Stimulated activated CD8-positive, alpha-beta memory T cell treated with anti-CD3 and anti-CD28 coated beads, Interleukin-15, amount 100 ng/mL, for 48 hours (primary cell): ENCODE measurements at regions not wholly inside any gene's neighbourhood (a gene's known extent, or its start where the extent isn't known, plus 50 kb on each side); places are given as distances from the start of the nearest gene placed in this dataset.

Experiments
- DNase-seq, 2 donors: peaks; one replicate each; pipeline ENCODE4 v3.0.0-alpha.2; 2020; ENCODE audit warnings: low read depth in 2 of 2

DNA sequence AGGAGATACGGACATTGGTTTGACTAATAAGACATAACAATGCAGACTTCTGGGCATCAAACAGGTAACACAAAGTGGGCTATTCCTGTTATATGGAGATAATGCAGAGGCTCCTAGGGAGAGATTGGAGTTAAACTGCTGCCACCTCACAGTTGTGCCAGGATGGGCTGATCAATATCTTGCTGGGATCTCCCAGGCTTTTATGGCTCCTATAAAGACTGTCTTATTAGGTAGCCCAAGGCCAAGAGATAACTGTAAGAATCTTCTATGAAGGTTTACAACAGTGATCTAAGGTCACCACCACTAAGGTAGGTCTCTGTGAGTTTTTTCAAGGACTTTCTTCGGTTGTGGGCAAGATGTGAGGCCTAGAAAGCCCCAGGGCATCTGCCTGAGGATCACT, 345.8 kb downstream of the KLF5 start:
- DNase-seq, result no peak

DNA sequence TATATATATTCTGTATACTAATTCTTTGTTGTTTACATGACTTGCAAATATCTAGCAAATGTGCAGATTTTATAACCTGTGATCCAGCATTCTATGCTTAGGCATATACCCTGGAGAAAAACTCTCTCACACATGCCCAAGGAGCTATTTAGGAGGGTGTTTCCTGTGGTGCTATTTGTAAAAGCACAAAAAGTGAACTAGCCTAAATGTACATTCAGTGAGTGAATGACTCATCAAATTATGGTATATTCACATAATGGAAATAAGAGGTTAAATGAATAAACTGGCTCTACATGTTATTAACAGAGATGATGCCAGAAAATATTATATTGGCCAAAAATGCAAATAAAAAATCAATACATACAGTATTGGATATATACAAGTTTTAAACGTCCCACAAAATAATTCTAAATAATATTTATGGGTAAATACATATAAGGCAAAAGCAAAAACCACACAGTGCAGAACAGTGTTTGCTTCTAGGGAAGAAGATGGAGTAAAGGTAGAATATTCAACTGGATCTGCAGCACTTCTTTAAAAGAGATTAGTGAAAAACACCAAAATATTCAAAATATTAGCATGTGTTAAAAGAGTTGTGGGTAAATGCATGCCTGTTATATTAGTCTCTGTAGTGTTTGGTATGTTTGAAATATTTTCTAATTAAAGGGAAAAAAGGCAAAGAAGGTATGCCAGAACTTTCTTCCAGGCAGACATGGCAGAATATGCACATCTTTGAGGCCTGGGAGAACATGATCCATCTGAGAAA, 344.7 kb downstream of the KLF5 start:
- DNase-seq, result no peak

DNA sequence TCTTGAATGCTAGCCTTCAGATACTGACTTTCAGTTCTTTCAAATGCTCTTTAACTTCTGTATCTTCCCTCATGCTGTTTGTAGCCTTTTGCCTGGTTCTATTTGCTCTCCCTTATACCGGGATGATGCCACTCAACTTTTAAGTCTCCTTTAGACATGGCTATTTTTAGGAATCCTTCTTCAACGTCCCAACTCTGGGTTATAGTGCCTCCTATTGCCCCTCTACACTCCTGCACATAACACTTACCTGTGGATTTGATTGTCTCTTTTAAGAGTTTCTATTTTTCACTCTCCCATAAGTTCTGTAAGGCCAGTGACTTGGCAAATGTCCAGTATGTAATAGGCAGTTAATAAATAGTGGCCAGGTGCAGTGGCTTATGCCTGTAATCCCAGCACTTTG, 343.0 kb downstream of the KLF5 start:
- DNase-seq, result no peak

DNA sequence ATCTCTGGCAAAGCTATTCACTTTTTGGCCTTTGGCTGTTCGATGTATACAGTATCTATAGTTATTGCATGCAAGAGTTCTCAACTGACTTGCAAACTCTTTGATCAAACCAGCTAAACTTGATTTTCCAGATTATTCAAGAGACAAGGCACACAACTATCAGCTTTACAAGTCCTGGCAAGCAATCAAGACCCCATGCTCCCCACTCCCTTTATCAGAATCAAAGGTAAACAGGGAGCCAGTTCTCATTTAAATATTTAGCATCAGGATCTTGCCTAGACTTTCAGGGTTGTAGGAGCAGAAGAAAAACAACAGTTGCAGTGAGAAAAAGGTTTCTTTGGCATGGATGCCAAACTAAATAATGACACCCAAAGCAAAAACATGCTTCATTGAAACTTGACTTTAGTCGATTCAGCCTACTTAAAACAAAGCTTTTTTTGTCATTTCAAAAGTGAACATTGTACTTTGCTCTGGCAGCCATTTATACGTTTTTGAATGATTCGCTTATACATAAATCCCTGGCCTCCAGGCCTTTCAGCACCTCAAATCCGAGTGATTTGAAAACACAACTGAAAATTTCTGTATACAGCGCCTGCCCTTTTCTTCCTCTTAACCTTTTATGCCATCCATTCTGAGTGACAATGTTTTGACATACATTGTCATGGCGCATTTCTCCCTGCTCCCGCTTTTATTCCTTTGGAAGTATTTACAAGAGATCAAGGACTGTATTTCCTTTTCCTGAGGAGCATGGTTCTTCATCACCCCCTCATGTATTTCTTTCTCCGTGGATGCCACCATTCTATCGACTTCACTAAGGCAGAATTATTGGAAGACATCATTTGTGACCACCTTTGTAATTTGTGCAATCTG, 340.8 kb downstream of the KLF5 start:
- DNase-seq, result no peak

DNA sequence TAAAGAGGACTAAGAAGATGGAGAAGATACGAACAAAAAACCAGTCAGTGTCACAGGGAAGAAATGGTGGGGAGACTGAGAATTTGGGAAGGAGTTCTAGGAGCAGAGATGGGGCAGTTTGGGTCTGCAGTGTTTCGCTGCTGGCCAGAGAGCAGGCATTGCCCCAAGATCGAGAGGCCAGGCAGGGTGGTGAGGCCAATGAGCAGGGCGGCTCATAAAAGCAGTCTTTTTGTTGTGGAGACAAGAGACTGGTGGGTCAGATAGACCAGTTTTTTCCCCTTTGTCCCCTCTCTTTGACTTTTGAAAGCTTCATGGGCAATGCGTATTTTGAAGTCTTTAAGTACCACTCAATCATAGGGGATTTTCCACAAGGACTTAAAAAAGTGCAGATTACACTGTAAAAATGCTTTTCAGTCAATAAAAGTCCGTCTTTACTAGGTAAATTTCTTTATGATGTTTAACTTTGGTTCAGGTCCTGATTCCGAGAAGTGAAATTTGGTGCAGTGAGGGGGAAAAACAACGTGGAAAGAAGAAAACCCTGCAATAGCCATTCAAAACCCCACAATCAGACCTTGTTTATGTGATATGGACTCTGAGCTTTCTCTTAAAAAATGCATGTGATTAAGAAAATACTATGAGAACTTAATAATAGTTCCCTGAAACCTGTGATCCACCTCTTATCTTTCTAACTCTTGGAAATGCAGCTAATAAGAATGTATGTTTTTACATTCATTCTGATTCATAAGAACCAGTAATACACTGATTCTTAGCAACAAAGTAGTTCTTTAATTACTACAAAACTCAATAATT, 338.9 kb downstream of the KLF5 start:
- DNase-seq, result no peak

DNA sequence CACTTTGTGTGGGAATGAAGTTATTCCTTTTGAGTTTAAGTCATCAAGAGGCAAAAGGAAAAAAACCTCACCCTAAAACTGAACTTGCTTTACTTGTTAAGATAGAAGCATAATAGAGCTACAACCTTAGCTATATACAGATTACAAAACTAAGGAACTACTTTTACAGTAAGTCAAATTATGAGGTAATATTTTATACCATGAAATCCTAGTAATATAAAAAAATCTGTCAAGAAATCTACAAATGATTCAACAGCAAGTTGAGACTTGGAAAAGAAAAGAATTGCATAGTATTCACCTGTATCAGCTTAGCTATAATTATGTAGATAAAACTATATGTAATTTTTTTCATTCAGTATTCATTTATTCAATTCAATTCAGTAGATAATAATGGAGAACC, 335.3 kb downstream of the KLF5 start:
- no peak for DNase-seq

DNA sequence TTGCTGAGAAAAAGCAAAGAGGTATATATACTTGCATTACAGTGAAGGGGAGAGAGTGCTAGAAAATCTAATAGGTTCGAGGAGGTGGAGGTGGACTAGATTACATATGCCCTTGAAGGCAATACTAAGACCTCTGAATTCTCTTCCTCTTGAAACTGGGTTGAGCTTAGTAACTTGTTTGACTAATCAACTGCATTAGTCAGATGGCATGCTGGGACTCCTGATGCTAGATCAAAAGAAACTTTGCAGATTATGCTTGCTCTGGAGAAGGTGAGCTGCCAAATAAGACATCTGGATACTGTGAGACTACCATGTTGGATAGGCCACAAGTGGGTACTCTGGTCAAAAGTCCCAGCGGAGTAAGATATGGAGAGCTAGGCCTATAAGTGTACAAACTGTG, 331.3 kb downstream of the KLF5 start:
- DNase-seq, result no peak

DNA sequence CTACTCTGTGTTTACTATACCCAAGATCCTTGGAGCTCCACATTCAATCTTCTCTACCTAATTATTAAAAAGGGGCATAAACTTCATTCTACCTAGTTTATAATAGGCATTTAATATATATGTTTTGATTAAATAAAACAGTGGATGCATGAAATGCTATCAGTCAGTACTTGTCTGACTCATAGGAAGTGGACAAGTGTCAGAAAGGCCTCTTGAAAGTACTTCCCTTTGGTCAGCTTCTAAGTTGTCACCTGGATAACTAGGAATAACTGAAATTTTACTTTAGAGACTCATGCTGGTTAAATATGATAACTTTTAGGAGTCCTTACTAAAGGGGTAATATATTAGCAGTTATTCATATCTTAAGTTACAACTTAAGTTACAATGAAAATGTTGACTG, 329.8 kb downstream of the KLF5 start:
- no peak for DNase-seq

DNA sequence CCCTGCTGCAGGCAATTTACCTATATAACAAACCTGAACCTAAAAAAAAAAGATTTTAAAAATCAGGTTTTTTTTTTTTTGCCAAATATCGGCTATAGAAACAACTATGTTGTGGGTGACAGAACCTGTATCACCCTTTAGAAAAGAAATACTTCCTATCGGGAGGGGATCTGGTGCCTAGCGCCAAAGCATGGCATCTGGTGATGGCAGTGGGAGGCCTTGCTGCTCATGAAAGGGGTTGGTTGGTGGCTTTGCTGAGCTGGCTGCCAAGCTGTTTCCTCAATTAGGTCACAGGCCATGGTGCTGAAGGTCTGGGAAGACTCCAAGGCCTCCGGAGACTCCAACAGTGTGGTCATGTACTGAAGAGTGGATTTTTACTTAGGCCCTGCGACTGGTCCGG, 328.5 kb downstream of the KLF5 start:
- DNase-seq, result no peak

DNA sequence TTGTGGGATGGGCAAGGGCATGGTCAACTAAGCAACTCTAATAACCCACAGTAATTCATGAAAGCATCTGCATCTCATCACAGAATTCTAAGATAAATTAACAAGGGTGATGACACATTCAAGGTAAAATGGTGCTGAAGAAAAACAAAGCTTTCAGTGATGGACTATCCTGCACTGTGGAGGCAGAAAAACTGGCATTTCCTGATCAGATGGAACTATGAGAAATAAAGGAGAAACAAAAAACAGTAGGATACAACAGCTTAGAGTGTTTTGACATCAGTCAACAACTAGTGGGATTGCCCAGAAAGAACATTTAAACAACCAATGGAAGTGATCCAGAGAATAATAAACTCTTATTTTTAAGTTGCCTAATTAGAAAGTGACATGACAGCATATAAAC, 327.0 kb downstream of the KLF5 start:
- DNase-seq, result no peak

DNA sequence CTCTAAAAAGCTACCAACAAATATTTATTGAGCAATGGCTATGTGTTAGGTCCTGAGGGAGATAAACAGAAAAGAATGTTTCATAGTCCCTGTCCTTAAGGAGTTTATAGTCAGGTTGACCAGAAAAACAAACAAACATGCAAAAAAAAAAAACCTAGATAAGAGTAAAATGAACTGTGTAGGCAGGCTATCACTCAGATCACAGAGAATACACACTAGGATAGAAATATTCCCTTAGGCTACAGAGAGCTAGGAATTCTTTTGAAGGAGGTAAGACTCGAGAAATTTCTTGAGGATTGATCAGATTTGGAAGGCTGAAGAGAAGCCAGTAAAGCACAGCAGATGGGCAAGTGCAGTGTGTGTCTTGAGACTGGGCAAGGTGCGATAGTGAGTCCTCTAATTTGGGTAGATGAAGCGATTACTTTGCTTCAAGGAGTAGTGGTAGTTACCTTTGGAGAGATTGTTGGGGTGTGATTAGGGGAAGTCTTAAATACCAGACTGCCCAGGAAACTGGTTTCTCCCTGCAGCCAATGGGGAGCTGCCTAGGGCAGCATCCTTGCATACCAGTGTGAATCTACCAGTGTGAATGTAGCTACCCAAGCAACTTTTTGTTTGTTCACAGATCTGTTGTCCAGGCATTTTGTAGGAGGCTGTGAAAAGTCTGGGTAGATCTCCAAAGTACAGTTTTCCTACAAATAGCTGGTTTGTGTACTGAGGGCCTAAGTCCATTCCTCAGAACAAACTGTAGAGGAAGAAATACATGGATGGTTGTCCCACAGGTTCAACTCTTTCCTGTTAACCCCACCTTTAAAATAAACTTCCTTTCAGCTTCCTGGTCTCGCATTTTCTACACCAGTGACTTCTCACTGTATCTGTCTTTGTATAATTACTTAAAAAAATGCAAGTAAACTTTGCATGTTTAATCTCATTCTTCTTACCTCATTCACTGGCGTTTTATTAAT, 314.1 kb downstream of the KLF5 start:
- no peak for DNase-seq

DNA sequence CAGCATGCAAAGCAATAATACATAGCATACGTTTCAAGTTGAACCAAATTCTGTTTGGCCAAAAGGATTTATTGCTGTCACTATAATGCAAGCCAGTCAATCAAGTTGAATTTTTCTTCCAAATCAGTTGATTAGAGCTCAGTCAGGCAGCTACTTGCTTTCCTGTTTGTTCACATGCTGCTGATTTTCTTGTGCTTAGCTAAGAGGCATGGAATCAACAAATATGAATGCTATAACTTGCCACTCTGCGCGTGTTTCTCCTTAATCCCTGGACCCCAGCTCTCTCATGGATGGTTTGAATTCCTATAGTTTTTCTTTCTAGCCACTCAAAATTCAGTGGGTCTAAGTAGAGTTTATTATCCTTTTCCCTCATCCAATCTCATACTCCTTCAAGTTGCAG, 311.3 kb downstream of the KLF5 start:
- no peak for DNase-seq

DNA sequence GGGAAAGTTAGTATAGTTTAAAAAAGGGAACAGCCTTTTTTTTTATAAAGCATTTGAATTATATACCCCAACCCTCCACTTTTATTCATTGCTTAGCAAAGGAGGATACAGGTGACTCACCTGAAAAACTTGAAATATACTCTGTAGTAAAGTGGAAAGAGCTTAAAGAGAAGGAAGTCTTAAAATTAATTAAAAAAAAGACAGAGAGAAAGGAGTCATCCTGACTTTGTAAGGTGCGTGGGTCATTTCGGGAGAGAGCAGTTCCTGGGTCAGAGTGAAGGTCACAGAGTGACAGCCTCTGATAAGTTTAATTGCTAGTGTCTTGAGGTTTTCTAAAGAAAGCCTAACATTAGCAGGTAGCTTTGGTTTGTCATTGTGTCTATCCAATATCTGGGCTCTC, 310.3 kb downstream of the KLF5 start:
- no peak for DNase-seq

DNA sequence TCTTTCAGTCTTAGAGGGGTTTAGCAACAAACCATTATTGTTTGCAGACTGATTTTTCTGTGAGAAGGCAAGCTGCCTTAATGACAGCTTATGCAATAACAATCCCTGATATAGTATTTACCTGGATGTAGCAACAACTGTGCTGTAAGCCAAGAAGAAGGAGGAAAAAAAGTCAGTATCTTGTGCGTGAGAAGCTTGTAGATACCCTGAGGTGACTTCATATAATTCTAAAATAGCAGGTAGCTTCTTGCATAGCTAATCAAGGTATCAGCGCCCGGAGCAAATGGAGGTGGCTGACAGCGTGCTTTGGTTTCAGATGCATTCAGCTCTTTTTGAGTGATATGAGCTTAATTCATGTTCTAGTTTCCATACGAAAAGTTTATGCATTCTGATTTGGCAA, 309.8 kb downstream of the KLF5 start:
- no peak for DNase-seq

DNA sequence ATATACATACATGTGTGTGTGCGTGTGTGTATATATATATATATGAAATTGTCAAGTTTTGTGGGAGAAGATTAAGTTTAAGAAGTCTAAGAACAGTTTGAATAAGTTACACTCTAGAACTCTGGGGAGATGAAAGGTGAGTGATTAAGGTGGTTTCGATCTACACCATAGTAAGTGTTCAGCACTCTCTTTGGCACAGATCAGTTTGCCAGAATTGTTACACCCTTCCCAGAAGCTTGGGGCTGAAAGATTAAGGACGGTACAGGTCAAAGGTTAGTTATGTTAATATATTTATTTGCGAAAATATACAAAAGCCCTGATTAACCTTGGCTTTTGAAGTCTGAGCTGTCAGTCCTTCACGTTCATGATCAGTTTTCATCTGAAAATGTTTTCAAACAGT, 309.1 kb downstream of the KLF5 start:
- DNase-seq, result no peak

DNA sequence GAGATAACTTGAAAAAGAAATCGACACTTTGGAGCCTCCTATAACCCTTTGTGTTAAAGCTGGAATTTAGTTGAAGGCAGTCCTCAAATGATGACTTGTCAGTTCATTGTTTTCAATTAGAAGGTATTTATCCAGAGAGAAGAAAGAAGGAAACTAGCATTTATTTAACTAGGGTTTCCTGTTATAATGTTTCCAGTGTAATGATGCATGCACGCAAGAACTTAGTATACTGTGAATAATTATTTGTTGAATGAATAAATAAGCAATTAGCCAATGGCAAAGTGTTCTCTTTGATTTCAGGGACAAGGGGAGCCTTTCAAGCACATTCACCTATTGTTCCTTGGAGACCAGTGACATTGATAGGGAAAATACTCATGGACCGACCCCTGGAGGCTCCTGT, 307.4 kb downstream of the KLF5 start:
- no peak for DNase-seq

DNA sequence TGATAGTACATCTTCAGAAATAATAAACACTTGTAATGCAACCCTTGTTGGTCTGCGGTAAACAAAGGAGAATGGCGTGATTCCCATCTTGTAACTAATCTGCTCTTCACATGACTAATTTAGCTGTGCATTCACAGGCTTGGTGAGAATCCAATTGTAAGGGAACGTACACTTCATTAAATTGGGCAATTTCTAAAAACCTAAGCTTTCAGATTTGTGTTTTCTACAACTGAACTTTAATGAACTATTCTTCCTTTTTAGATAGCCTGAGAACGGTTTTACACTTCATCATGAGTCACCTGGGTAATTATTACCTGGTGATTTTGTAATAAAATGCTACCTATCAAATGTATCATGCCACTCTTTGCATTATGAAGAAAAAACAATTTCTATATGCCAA, 306.9 kb downstream of the KLF5 start:
- no peak for DNase-seq

DNA sequence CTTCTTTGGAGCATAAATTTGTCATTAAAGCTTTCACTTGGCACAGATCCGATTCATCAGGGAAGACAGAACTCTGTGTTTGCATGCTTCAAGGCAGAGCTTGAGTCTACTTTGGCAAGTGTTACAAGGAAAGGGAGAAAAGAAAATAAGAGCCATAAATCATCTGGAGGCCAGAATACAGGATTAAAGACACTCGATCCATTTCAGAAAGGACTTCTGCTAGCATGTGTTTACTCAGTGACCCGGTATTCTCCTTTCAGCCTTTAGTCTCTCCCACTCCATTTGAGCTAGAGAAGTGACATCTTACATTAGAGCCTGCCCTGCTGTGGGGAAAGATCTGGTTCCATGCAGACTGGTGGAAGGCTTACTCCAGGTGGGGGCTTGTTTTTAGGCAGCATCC, 306.4 kb downstream of the KLF5 start:
- no peak for DNase-seq

DNA sequence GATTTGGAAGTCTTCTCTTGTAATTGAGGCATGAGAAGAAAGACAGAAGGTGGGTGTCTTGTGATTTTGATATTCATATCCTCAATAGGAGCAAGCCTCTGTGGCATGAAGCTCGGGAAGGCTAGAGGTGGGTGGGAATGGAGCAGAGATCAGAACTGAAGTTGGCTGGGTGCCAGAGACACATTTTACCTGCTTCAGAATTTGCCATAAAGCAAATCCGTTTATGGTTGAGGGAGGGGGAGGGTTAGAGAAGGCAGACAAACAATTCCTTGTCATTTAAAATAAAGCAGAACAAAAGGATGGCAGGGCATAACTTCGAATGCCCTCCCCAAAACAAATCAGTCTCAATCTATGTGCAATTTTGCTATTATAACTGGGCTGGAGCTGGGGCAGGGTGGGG, 305.9 kb downstream of the KLF5 start:
- DNase-seq, result no peak

DNA sequence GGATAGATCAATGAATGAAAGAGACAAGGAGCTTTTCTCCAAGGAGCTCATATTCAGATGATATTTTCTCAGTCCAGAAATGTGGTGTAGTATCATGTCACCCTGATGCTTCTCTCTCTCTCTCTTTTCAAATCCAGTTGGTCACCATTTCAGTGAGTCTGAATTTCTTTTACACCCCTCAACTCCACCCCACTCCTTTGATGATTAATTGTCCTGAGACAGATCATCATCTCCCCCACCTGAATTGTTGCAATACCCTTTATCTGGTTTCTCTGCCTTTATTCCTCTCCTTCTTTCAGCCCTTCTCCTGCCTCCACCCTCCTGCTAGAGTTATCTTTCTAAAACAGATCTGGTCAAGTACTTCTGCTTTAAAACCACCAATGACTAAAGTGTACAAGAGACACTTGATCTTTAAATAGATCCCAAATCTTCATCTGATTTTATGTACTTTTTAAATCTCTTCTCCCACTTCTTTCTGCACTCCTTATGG, 299.8 kb downstream of the KLF5 start:
- DNase-seq, result no peak

DNA sequence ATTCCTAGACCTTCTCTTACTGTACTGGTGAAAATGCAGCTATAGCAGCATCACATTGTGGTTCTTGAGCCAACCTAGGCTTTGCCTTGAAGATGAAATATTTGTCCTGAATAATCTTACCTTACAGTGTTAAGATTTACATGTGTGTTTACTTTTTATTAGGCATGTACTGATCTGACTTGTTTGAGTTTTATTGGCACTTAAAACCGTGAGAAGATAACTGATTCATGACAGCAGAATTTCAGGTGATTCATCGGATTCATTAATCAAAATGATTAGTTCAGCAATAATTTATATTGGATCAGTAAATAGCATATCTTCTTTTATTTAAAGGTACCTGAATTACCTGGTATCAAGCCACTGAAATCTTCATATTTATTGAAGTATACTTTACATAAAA, 296.3 kb downstream of the KLF5 start:
- no peak for DNase-seq
